ENCODE measurements at regions not wholly inside any gene's neighbourhood (a gene's known extent, or its start where the extent isn't known, plus 50 kb on each side); places are given as distances from the start of the nearest gene placed in this dataset.
"Not testable (repeated sequence)": the region's sequence is repeated elsewhere in the genome, so short reads cannot be mapped to it uniquely, and the experiment has no call there.

DNA sequence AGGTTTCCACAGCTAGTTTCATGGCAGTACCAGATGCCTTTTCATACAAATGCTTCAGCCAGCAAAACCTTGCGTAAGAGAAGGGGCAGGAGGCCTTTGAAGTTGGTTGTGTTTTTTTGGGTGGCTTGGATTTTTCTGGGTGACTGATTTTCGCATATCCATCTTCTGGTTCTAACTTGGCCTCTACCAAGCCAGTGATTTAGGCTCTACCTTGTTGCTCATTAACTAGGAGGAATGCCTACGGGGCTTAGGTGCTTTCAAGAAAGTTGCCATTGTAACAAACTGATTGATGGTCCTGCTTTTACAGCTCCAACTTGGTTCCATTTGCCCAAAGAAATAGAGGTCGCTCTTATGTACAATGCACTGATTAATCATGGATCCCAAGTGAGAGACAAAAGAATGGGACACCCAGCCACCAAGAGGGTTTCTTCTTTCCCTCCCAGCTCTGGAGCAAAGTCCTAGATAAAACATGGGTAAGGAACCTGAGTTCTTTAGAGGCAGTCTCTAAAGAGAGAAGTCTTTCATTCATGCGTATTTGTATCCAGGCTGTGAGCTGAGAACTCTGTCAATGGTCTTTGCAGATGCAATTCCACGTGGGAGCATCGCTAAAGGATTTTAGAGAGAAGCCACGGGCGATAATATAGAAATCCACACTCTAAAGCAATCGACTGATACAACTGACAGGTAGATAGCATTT, 92.1 kb upstream of the FGFR2 start:
- DNase-seq (ENCODE audit: low read depth), result no peak

DNA sequence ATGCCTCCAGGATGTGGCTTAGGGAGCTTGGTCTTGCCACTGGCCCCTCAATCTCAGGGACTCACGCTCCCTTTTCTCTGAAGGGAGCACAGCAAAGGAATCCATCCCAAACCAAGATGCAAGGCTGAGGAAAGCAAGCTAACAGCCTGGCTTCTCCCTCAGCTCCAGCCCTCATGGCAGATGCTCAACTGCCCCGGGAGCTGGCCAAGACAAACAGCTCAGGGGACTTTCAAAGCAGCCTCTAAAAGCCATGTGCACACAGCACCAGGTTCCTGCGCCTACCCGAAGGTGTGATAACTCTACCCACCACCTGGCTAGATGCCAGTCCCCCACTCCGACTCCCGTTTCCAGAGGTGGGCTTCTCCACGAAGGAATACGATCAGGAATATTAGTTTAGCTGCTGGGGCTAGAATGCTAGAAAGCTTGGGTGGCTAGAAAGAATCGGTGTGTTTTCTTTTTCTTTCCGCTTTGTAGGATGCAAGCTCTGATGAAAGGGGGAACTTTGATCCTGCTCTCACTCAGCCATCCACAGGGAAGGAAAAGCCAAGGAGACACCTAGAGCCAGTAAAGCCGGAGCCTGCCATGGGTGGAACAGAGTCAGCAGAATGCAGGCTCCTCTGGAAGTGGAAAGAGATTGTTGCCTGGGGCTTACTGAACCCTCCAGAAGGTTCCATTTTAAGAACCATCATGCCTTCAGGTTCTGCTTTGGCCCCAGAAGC, 89.0 kb upstream of the FGFR2 start:
- no peak for DNase-seq (ENCODE audit: low read depth)

DNA sequence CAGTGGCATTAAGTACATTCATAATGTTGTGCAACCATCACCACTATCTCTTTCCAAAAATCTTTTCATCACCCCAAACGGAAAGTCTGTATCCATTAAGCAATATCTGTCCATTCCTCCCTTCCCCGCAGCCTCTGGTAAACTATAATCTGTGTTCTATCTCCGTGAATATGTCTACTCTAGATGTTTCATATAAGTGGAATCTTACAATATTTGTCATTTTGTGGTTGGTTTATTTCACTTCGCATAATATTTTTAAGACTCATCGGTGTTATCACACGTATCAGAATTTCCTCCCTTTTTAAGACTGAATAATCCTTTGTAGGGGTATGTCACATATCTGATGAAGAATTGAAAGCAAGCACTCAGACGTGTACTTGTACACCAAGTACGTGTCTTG, 86.0 kb upstream of the FGFR2 start:
- no peak for DNase-seq (ENCODE audit: low read depth)

DNA sequence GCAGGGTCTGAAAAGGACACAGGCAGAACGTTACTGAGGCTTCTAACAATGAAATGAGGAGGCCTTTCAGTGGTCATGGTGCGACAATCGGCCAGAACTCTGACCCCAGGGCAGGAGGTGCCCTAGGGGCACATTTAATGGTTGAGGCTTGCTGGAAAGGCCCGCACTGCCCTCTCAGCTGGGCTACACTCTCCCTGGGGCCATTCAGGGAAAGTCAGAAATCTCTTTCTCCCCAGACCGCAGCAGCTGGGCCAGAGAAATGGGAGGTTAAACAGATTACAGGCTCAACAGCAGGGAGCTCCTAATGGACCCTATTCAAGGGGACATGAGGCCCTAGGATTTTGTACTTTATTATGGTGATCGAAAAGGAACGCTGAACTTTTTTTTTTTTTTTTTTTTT, 85.6 kb upstream of the FGFR2 start:
- DNase-seq (ENCODE audit: low read depth), result no peak

DNA sequence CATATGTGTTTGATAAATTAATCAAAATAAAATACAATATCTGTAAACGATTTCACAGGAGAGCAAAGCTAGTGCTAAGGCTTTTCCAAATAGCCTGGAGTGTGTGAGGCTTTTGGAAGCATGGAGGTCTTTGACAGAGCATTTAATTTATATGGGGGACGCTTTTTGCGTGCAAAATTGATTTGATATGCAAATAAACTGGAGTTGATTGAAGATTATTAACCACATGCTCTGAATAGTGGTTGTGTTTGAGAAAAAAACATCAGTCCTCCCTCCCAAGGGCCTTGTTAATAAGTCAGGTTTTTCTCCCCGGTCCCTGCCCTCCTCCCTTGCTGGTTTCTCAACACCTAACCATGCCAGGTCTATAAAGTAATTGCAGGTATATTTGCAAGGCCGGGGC, 85.1 kb upstream of the FGFR2 start:
- DNase-seq (ENCODE audit: low read depth), result no peak

DNA sequence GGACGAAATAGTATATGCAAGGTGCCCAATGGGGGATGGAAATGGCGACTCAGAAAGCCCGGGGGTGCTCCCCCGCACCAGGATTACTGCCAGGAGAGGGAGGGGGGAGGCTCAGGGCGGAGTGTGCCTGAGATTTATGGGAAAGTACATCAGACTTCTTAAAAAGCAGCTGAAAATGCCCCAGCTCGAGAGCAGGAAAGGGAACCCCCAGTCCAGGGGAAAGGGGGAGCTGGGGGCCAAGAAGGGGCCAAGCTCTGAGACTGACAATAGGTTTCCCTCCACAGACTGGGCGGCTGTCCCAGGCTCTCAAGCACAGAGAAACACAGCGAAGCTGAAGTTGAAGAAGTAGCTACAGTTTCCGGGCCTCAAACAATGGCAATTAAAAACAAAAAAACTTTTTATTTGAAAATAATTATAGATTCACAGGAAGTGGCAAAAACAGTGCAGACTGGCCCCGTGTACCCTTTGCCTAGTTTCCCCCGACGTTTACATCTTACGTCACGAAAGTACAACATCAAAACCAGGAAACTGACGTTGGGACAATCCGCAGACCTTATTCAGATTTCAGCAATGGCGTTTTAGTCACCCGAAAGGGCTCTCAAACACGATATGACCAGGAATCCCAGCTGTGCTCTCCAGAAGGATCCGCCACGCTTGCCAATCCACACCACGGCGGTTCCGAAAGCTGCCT, 83.9 kb upstream of the FGFR2 start:
- DNase-seq (ENCODE audit: low read depth), result no peak

DNA sequence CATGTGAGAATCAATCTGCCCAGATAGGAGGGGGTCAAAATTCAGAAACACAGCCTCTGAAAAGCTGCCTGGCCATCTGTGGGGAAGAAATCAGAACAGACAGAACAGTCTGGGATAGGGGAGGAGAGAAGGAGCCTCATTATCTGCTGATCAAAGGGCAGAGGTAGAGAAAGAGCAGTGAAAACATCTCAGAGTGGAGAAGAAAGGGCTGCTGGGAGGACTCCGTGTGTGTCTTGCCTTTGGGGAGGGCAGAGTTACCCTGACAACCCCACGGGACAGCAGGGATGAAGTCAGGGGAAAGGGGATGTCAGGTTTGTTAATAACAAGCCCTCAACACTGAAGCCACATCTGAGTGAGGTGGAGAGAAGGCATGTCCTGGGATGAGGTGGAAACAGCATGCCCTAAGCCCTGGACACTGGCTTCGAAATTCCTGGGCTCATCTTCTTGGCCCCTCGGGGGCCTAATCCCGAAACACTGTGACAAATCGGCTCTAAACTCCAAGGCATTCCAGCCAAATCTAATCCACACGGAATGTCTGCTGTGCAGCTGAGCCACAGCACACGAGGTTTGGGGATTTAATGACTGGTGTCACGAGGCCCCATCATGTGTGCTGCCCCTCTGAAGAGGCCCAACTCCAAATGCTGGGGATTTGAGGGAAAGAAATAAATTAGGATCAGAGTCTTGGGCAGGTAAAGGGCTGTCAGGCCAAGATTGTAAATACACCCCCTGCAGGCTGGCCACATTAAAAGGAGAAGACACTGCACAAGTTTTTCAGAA, 82.8 kb upstream of the FGFR2 start:
- no peak for DNase-seq (ENCODE audit: low read depth)

DNA sequence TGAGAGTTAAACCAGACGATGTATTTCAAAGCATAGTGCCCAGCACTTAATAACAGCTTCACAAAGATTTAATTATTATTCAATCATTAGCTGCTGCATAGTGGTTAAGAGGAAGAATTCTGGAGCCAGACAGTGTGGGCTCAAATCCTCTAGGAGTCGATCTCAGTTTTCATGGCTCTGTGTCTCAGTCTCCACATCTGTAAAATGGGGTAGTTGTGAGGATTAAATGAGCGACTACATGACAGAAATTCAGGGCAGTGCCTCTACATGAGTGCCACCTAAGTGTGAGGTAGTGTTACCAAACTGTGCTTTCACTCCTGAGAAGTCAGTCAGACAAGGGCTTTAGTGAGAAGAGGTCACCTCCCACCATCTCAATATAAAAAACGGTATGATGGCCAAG, 81.7 kb upstream of the FGFR2 start:
- DNase-seq (ENCODE audit: low read depth), result no peak

DNA sequence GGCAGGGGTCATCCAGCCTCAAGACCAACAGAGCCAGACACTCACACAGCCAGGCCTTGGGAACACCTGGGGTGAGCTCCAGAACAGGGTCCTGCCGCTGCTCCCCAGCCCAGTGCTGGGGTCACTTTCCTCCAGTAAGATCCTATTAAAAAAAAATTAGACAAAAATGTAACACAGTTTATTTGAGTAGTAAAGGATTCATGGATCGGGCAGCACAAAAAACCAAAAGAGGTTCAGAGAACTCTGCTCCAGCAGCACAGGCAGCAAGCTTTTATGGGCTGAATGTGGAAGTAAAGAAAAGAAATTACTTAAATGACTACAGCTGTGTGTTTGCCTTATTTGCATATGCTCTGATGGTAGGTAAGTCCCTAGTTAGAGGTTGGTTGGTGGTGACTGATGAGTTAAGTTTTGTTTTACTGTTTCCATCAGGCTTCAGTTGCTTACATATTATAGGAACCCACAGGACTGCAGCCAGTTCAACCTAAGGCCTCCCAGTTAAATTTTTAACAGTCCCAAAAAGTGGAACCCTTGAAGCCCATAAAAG, 80.5 kb upstream of the FGFR2 start:
- no peak for DNase-seq (ENCODE audit: low read depth)

DNA sequence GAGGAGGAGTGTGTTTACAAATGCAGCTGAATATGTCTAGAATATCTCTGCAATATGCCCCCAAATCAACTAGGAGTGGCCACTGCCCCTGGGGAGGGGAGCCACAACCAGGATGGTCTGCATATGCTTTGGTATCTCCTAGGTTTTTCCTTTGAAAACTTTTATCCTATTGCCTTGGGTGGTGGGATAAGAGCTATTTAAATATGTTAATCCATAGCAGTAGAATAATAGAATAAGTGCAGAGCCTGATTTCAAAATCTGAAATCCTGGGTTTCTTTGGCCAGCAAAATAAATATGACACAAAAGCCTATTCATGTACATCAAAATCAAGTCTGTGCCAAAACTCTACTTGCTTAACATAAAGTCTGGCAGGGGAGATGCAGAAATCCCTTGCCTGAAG, 79.6 kb upstream of the FGFR2 start:
- DNase-seq (ENCODE audit: low read depth), result no peak

DNA sequence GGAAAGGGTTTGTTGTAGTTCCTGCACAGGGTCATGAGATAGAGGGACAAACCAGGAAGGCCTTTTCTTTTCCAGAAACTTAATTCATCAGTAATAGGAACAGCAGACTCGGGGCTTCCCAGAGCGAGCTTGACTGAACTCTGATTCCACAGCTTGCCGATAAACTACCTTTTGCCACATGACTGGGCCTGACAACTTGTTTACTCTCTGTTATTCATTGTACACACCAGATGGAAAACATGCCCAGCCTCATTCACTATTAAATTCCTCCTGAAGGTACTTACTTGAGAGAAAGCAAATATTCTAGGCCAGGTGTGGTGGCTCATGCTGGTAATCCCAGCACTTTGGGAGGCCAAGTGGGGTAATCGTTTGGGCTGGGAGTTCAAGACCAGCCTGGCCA, 77.1 kb upstream of the FGFR2 start:
- DNase-seq (ENCODE audit: low read depth), result no peak

DNA sequence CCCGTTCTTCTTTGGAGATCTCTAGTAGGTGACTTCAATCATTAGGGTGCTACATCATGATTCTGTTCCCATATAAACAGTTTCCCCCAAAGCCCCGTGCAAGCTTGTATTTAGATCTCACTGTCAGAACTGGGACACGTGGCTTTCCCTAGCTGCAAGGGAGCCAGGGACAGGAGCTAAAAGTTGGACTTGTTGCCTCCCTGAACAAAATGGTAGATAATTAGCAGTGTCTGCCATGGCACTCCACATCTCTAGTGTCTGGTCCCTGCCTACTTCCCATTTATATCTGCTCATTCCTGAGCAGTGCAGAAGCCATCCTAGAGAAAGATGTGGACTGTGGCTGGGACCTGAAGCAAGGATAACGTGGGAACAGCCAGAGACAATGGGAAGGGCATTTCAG, 76.6 kb upstream of the FGFR2 start:
- no peak for DNase-seq (ENCODE audit: low read depth)

DNA sequence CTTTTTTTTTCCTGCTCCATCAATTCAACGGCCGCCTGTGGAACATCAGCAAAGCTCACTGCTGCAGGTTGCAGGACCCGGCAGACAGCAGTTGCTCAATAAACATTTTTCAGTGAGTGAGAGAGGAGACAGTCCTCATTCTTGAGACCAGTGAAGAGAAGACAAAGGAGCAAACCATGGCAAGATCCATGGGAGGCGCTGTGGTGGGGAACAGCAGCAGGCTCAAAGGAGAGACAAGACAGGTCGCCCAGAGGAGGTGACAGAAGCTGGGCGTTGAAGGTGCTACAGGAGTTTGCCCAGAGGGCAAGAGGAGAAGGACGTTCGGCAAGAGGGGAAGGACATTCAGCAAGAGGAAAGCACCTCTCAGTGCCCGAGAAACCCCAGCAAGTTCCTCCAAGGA, 74.5 kb upstream of the FGFR2 start:
- DNase-seq (ENCODE audit: low read depth), result no peak

DNA sequence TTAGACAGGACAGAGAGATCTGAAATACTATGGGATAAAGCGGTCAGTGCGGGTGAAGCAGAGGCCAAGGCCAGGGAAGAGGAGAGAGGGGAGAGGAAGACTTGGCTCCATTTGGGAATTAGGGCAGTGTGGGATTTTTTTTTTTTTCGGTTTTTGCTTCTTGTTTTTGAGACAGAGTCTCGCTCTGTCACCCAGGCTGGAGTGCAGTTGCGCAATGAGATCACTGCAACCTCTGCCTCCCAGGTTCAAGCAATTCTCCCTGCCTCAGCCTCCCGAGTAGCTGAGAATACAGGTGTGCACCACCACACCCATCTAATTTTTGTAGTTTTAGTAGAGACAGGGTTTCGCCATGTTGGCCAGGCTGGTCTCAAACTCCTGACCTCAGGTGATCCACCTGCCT, 71.6 kb upstream of the FGFR2 start:
- DNase-seq (ENCODE audit: low read depth), result not testable (repeated sequence)

DNA sequence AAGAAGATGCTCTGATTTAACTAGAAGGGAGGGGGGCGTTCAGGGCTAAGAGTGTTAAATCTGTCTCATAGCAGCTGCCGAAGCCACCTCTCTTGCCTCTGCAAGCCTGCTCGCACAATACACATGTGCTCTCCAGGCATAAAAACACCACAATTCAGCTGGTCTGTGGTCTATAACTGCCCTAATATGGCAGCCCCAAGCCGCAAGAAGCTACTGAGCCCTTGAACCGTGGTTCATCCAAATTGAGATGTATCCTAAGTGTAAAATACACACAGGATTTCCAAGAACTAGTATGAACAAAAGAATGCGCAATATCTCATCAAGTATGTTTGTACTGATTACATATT, 70.8 kb upstream of the FGFR2 start:
- no peak for DNase-seq (ENCODE audit: low read depth)

DNA sequence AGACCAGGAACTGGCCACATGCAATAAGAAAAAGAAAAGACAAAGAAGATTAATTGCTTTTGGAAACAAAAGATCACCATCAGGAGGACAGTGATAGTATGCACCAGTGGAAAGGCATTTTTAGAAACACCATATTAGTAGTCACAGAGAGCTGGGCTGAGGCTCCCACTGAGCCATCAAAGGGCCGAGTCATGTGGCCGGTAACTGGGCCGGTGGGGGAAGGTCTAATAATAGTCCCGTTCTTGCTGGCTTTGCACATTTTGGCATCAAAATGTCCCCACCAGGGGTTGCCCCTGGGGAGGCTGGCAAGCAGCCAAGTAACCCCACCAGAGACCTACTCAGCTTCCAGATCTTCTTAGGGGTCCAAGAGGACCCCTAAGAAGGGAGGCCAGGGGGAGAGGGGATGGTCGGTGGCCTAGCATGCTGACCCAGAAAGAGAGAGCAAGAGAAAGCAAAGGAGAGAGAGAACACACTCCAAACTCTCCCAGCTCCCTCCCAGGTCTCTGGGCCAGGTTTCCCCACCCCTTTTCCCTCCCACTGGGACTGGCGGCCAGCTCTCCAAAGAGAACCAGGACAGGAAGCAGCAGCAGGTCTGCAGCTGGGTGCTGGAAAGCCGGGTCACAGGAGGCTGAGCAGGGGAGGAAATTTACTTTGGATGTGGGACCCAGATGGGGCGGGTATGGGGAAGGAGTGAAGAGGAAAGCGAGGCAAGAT, 70.2 kb upstream of the FGFR2 start:
- DNase-seq (ENCODE audit: low read depth), result no peak

DNA sequence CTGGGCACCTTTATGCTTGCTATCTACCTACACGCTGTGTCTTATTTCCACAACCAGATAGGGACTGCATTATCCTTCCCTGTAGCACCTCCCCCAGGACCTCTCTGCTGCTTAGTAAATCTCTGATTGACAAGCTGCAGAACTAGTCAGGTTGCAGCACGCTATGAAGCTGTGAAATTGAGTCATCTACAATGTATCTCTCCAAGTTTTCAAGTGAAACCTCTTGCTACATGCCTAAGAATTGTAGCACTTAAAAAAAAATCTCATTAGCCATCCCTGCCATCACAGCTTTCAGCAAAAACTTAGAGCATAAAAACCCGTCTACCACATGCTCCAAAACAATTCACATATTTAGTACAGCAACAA, 69.7 kb upstream of the FGFR2 start:
- DNase-seq (ENCODE audit: low read depth), result no peak

DNA sequence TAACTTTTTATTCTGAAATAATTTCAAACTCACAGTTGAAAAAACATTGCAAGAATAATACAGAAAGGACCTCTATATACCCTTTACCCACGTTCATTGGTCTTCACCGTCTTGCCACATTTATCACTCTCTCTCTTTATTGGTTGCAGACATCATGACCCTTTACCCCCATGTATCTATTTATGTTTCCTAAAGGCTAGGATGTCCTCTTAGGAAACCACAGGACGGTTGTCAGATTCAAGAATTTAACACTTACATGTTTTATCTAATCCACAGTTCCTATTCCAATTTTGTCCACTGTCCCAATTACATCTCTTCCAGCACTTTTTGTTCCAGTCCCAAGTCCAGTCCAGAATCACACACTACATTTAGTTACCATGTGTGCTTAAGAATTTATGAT, 67.6 kb upstream of the FGFR2 start:
- DNase-seq (ENCODE audit: low read depth), result peak; percentile 6

DNA sequence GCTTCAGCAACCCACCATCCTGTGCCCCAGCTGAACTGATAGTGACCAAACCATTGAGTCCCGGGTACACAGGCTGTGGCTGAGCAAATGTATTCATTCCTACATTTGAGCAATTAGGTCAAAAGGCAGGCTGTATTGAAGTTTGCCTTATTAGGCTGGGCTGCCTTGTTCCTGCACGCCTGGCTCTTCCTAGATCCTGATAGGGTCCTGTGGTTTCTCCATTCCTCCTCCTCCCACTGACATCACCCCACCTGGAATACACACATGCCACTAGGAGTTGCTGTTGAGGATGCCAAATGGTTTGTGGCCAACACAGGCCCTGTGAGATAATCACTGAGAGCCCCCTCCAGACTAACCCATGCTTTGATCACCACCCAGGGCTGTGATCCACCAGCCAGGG, 66.4 kb upstream of the FGFR2 start:
- DNase-seq (ENCODE audit: low read depth), result no peak

DNA sequence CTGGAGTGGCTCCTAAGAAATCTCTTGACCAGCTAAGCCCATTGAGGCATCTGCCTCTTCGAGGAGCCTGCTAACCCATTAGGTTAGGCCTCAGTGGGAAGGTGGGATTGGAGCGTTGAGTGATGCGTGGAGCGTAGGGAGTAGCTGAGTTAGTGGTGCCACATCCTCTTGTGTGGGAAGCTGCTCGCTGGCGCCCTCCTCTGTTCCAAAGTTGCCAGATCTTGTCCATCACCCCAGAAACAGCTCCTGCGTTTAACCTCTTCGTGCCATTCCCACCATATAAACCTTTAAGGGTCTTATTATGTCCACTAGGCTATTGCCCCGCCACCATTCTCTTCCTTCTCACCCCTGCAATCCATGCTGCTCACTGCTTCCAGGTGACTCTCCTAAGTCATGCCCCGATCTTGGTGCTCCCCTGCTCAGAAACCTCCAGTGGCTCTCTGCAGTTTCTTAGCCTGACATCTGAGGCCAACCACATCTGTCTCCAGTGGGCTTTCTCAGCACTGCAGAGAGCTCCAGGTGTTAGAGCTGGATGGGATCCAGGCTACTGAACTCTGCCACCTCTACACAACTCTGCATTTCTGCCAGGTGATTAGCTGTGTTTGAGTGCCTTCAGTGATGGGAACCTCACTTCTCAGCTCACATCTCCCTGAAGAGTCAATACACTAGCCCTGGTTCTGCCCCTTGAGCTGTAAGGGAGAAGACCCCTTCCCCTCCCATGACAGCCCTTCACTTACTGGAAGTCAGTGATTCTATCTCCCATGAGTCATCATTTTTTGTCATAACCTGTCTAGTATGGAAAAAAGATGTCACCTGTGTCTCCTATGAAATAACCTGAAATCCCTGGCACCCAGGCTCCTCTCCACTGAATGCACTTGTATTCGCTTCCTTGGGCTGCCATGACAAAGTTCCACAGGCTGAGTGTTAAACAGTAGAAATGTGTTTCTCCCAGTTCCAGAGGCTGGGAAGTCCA, 65.0 kb upstream of the FGFR2 start:
- DNase-seq (ENCODE audit: low read depth), result no peak

DNA sequence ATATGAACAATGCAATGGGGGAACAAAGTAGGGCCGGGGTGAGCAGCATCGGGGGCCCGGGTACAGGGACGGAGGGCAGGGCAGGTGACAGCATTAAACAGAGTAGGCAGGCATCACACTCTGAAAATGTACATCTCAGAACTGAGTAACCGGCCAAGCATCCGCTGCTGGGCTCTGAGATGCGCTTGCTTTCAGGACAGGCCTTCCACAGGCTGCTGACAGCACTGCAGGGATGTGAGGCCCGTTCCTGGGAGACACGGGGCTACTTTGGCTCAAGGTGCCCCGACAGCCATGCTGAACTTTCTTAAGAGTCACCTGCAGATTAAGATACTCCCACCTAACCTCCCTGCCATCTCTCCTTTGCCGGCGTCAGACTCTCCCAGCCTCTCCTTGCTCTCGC, 64.3 kb upstream of the FGFR2 start:
- no peak for DNase-seq (ENCODE audit: low read depth)
